K562 (cell line): ENCODE measurements at regions not wholly inside any gene's neighbourhood (a gene's known extent, or its start where the extent isn't known, plus 50 kb on each side); places are given as distances from the start of the nearest gene placed in this dataset.

Experiments used
- CHD1 ChIP-seq: fragments of 200-600 bp; sonication (generic); IDR thresholded peaks from one replicate; pipeline ENCODE4 v1.6.1; 2012; ENCODE audit warnings: mild to moderate bottlenecking, moderate library complexity, low read length, inconsistent platforms
- CHD4 ChIP-seq: fragments of 200-600 bp; sonication (generic); IDR thresholded peaks from 3 replicates; pipeline ENCODE4 v1.6.1; 2012; ENCODE audit warnings: low read depth, mild to moderate bottlenecking, mixed read lengths, low read length, inconsistent platforms; ENCODE audit not compliant: insufficient read depth, insufficient replicate concordance, poor library complexity, severe bottlenecking
- CREBBP ChIP-seq: IDR thresholded peaks from one replicate; pipeline ENCODE4 v1.6.1; 2012; ENCODE audit warnings: low read depth, mild to moderate bottlenecking, control low read depth, inconsistent platforms, low read length
- FOXJ2 ChIP-seq: fragments of 200-800 bp; sonication (Bioruptor generic); IDR thresholded peaks from 2 replicates; pipeline ENCODE4 v1.6.1; 2016; ENCODE audit warnings: missing genetic modification characterization, missing compliant biosample characterization
- HSF4 ChIP-seq: fragments of 250-450 bp; sonication (Bioruptor Pico); IDR thresholded peaks from 2 replicates; pipeline ENCODE4 v2.1.2; 2022; ENCODE audit warnings: mild to moderate bottlenecking, moderate library complexity, borderline replicate concordance
- KAT8 ChIP-seq: fragments of 450-650 bp; IDR thresholded peaks from 2 replicates; pipeline ENCODE4 v1.6.1; 2016; ENCODE audit warnings: low read depth, mild to moderate bottlenecking
- RAD51 ChIP-seq: fragments of 450-650 bp; IDR thresholded peaks from 2 replicates; pipeline ENCODE4 v1.7.1; 2016; ENCODE audit warnings: low read depth, mild to moderate bottlenecking, borderline replicate concordance
- SAP30 ChIP-seq: fragments of 200-600 bp; sonication (generic); IDR thresholded peaks from 2 replicates; pipeline ENCODE4 v1.6.1; 2012; ENCODE audit warnings: borderline replicate concordance, low read depth, mild to moderate bottlenecking, moderate library complexity, low read length, control low read depth, inconsistent platforms; ENCODE audit not compliant: insufficient read depth, poor library complexity, severe bottlenecking
- SMC3 ChIP-seq: conservative IDR thresholded peaks from 2 replicates; pipeline ENCODE4 v1.6.1; 2011; ENCODE audit warnings: low read depth, low read length, improper control_type of control experiment; ENCODE audit not compliant: insufficient read depth
- SOX6 ChIP-seq: fragments of 450-650 bp; IDR thresholded peaks from 2 replicates; pipeline ENCODE4 v1.6.1; 2014; ENCODE audit warnings: mild to moderate bottlenecking
- TEAD1 ChIP-seq, 2 experiments: fragments of 450-650 bp in 1 of 2; sonication (generic) in 1 of 2; formaldehyde crosslinking; IDR thresholded peaks; 2 replicates each; pipeline versions ENCODE4 v1.4.0 to v1.8.0; 2020 to 2022; ENCODE audit warnings: mild to moderate bottlenecking in 2 of 2, missing genetic modification reagents in 1 of 2
- ZNF124 ChIP-seq: sonication (generic); formaldehyde crosslinking; IDR thresholded peaks from 2 replicates; pipeline ENCODE4 v1.8.1; 2022; ENCODE audit warnings: missing genetic modification reagents
- TF ChIP-seq, protein P1 (sequence below): fragments of 250-450 bp; sonication (Bioruptor Pico); IDR thresholded peaks from 2 replicates; pipeline ENCODE4 v1.4.0; 2020; ENCODE audit warnings: mild to moderate bottlenecking, moderate library complexity
- TF ChIP-seq, protein P2 (sequence below), 2 experiments: fragments of 450-650 bp in 1 of 2; IDR thresholded peaks; 2 replicates each; pipeline ENCODE4 v1.6.1; 2011 to 2017; ENCODE audit warnings: low read depth in 2 of 2, antibody characterized with exemption in 1 of 2, borderline replicate concordance in 1 of 2, low read length in 1 of 2, mild to moderate bottlenecking in 1 of 2, mixed read lengths in 1 of 2; ENCODE audit not compliant: control insufficient read depth in 1 of 2
- TF ChIP-seq, protein P3 (sequence below): fragments of 450-650 bp; formaldehyde crosslinking; IDR thresholded peaks from 2 replicates; pipeline ENCODE4 v1.4.0; 2020; ENCODE audit warnings: mild to moderate bottlenecking, moderate library complexity
- TF ChIP-seq, protein P4 (sequence below): IDR thresholded peaks from 3 replicates; pipeline ENCODE4 v1.6.1; 2011; ENCODE audit warnings: borderline replicate concordance, mild to moderate bottlenecking, moderate library complexity; ENCODE audit not compliant: insufficient read length; ENCODE audit errors: extremely low read depth

DNA sequence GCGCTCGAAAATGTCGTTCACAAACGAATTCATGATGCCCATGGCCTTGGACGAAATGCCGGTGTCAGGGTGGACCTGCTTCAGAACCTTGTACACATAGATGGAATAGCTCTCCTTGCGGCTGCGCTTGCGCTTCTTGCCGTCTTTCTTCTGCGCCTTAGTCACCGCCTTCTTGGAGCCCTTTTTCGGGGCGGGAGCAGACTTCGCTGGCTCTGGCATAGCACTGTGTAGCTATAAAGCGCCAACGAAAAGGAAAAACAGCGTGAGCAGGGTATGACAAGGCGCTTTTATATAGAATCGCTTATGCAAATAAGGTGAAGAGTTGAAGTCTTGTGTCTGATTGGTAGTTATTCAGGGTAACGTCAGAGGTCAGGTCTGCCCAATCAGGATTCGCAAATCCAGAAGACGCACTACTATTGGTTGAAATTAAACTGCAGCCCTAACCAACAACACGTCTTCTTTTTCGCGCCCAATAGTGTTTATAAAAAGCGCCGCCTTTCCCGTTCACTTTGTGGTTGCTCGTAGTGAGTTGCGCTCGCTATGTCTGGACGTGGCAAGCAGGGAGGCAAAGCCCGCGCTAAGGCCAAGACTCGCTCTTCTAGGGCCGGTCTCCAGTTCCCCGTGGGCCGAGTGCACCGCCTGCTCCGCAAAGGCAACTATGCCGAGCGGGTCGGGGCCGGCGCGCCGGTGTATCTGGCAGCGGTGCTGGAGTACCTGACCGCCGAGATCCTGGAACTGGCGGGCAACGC is 114.8 kb upstream of the PRSS16 start (continued):
- TF ChIP-seq CHD1 (peak; percentile 65), SOX6 (peak; percentile 72), HSF4 (CRISPR knock-in tag) (no peak), RAD51 (no peak), FOXJ2 (tag) (peak; percentile 72), ZNF124 (CRISPR knock-in tag) (no peak), KAT8 (no peak), TEAD1 (CRISPR knock-in tag; IDR thresholded peaks at IDR 0.05) (peak; percentile 13 to 87; a peak in 1 of 4 replicates), SAP30 (peak; percentile 26), CREBBP (no peak), SMC3 (no peak), CHD4 (no peak)
- TF ChIP-seq, protein P1, sequence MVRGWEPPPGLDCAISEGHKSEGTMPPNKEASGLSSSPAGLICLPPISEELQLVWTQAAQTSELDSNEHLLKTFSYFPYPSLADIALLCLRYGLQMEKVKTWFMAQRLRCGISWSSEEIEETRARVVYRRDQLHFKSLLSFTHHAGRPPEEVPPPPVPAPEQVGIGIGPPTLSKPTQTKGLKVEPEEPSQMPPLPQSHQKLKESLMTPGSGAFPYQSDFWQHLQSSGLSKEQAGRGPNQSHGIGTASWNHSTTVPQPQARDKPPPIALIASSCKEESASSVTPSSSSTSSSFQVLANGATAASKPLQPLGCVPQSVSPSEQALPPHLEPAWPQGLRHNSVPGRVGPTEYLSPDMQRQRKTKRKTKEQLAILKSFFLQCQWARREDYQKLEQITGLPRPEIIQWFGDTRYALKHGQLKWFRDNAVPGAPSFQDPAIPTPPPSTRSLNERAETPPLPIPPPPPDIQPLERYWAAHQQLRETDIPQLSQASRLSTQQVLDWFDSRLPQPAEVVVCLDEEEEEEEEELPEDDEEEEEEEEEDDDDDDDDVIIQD (CRISPR knock-in tag): no peak
- TF ChIP-seq, protein P2, sequence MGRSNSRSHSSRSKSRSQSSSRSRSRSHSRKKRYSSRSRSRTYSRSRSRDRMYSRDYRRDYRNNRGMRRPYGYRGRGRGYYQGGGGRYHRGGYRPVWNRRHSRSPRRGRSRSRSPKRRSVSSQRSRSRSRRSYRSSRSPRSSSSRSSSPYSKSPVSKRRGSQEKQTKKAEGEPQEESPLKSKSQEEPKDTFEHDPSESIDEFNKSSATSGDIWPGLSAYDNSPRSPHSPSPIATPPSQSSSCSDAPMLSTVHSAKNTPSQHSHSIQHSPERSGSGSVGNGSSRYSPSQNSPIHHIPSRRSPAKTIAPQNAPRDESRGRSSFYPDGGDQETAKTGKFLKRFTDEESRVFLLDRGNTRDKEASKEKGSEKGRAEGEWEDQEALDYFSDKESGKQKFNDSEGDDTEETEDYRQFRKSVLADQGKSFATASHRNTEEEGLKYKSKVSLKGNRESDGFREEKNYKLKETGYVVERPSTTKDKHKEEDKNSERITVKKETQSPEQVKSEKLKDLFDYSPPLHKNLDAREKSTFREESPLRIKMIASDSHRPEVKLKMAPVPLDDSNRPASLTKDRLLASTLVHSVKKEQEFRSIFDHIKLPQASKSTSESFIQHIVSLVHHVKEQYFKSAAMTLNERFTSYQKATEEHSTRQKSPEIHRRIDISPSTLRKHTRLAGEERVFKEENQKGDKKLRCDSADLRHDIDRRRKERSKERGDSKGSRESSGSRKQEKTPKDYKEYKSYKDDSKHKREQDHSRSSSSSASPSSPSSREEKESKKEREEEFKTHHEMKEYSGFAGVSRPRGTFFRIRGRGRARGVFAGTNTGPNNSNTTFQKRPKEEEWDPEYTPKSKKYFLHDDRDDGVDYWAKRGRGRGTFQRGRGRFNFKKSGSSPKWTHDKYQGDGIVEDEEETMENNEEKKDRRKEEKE (IDR thresholded peaks at IDR 0.05; ENCODE audit: borderline replicate concordance in 1 of 2, control insufficient read depth in 1 of 2, low read depth in 2 of 2, low read length in 1 of 2): peak in 1 of 2 experiments; percentile 99; a peak in 2 of 4 replicates
- TF ChIP-seq, protein P3, sequence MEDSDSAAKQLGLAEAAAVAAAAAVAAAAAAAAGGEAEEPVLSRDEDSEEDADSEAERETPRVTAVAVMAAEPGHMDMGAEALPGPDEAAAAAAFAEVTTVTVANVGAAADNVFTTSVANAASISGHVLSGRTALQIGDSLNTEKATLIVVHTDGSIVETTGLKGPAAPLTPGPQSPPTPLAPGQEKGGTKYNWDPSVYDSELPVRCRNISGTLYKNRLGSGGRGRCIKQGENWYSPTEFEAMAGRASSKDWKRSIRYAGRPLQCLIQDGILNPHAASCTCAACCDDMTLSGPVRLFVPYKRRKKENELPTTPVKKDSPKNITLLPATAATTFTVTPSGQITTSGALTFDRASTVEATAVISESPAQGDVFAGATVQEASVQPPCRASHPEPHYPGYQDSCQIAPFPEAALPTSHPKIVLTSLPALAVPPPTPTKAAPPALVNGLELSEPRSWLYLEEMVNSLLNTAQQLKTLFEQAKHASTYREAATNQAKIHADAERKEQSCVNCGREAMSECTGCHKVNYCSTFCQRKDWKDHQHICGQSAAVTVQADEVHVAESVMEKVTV: no peak
- TF ChIP-seq, protein P4, sequence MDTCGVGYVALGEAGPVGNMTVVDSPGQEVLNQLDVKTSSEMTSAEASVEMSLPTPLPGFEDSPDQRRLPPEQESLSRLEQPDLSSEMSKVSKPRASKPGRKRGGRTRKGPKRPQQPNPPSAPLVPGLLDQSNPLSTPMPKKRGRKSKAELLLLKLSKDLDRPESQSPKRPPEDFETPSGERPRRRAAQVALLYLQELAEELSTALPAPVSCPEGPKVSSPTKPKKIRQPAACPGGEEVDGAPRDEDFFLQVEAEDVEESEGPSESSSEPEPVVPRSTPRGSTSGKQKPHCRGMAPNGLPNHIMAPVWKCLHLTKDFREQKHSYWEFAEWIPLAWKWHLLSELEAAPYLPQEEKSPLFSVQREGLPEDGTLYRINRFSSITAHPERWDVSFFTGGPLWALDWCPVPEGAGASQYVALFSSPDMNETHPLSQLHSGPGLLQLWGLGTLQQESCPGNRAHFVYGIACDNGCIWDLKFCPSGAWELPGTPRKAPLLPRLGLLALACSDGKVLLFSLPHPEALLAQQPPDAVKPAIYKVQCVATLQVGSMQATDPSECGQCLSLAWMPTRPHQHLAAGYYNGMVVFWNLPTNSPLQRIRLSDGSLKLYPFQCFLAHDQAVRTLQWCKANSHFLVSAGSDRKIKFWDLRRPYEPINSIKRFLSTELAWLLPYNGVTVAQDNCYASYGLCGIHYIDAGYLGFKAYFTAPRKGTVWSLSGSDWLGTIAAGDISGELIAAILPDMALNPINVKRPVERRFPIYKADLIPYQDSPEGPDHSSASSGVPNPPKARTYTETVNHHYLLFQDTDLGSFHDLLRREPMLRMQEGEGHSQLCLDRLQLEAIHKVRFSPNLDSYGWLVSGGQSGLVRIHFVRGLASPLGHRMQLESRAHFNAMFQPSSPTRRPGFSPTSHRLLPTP: no peak
